ENCODE measurements at regions not wholly inside any gene's neighbourhood (a gene's known extent, or its start where the extent isn't known, plus 50 kb on each side); places are given as distances from the start of the nearest gene placed in this dataset.

- peaks cover 7% of the 10 kb centered on the region for H3K4me1 Mint-ChIP-seq (ENCODE audit: low read depth)
- H3K9me3 Mint-ChIP-seq = no peaks in the 10 kb centered on the region
- DNase-seq (ENCODE audit: low spot score) = no peak
- no peaks in the 10 kb centered on the region for H3K36me3 Mint-ChIP-seq (ENCODE audit: low read depth)
- H3K27me3 Mint-ChIP-seq (ENCODE audit: low read depth) = peaks cover 8% of the 10 kb centered on the region
- H3K27ac Mint-ChIP-seq = no peak overlapping the region
- H3K4me3 Mint-ChIP-seq = no peak overlapping the region
Observed at GRCh38 chr15:77546870-77547269, 85.8 kb downstream of the LINGO1 start.

- Mint-ChIP-seq H3K9me3 (no peaks in the 10 kb centered on the region), H3K4me3 (no peak overlapping the region)
Observed at GRCh38 chr15:77546050-77546501, 86.6 kb downstream of the LINGO1 start.

GRCh38 chr15:77545058-77545457 is 87.7 kb downstream of the LINGO1 start:
- Mint-ChIP-seq H3K9me3 (no peaks in the 10 kb centered on the region), H3K27ac (no peak overlapping the region), H3K4me1 (ENCODE audit: low read depth) (peaks cover 7% of the 10 kb centered on the region), H3K4me3 (no peak overlapping the region), H3K27me3 (ENCODE audit: low read depth) (peaks cover 8% of the 10 kb centered on the region), H3K36me3 (ENCODE audit: low read depth) (no peaks in the 10 kb centered on the region)
- DNase-seq (ENCODE audit: low spot score) = no peak

More at GRCh38 chr15:77546050-77546501, 86.6 kb downstream of the LINGO1 start:
- peaks cover 7% of the 10 kb centered on the region for H3K4me1 Mint-ChIP-seq (ENCODE audit: low read depth)
- no peak for DNase-seq (ENCODE audit: low spot score)
- H3K27me3 Mint-ChIP-seq (ENCODE audit: low read depth) = peaks cover 8% of the 10 kb centered on the region
- no peak overlapping the region for H3K27ac Mint-ChIP-seq
- no peaks in the 10 kb centered on the region for H3K36me3 Mint-ChIP-seq (ENCODE audit: low read depth)

GRCh38 chr15:77544162-77544561 is 88.5 kb downstream of the LINGO1 start:
- Mint-ChIP-seq H3K36me3 (ENCODE audit: low read depth) (no peaks in the 10 kb centered on the region), H3K27me3 (ENCODE audit: low read depth) (peaks cover 8% of the 10 kb centered on the region), H3K27ac (no peak overlapping the region), H3K4me3 (peak overlapping the region; percentile 77), H3K9me3 (no peaks in the 10 kb centered on the region), H3K4me1 (ENCODE audit: low read depth) (peaks cover 7% of the 10 kb centered on the region)
- DNase-seq (ENCODE audit: low spot score) = no peak

GRCh38 chr15:77543159-77543882 is 89.4 kb downstream of the LINGO1 start:
- peaks cover 8% of the 10 kb centered on the region for H3K27me3 Mint-ChIP-seq (ENCODE audit: low read depth)
- H3K9me3 Mint-ChIP-seq = no peaks in the 10 kb centered on the region

GRCh38 chr15:77542491-77543001 is 90.2 kb downstream of the LINGO1 start:
- peak overlapping the region; percentile 41 for H3K27ac Mint-ChIP-seq

More at GRCh38 chr15:77543159-77543882, 89.4 kb downstream of the LINGO1 start:
- peak; percentile 66 for DNase-seq (ENCODE audit: low spot score)
- H3K36me3 Mint-ChIP-seq (ENCODE audit: low read depth) = no peaks in the 10 kb centered on the region
- no peak overlapping the region for H3K27ac Mint-ChIP-seq
- peaks cover 7% of the 10 kb centered on the region for H3K4me1 Mint-ChIP-seq (ENCODE audit: low read depth)
- peak overlapping the region; percentile 77 for H3K4me3 Mint-ChIP-seq

GRCh38 chr15:77541421-77542181 is 91.1 kb downstream of the LINGO1 start:
- Mint-ChIP-seq H3K36me3 (ENCODE audit: low read depth) (no peaks in the 10 kb centered on the region), H3K27ac (no peak overlapping the region), H3K4me3 (no peak overlapping the region), H3K4me1 (ENCODE audit: low read depth) (peaks cover 7% of the 10 kb centered on the region), H3K27me3 (ENCODE audit: low read depth) (peaks cover 13% of the 10 kb centered on the region), H3K9me3 (no peaks in the 10 kb centered on the region)
- no peak for DNase-seq (ENCODE audit: low spot score)

More at GRCh38 chr15:77542491-77543001, 90.2 kb downstream of the LINGO1 start:
- H3K4me1 Mint-ChIP-seq (ENCODE audit: low read depth) = peaks cover 7% of the 10 kb centered on the region
- no peaks in the 10 kb centered on the region for H3K9me3 Mint-ChIP-seq
- H3K36me3 Mint-ChIP-seq (ENCODE audit: low read depth) = no peaks in the 10 kb centered on the region
- H3K4me3 Mint-ChIP-seq = peak overlapping the region; percentile 77
- H3K27me3 Mint-ChIP-seq (ENCODE audit: low read depth) = peaks cover 10% of the 10 kb centered on the region
- DNase-seq (ENCODE audit: low spot score) = no peak

- H3K27ac Mint-ChIP-seq = no peak overlapping the region
- peaks cover 7% of the 10 kb centered on the region for H3K4me1 Mint-ChIP-seq (ENCODE audit: low read depth)
- no peaks in the 10 kb centered on the region for H3K36me3 Mint-ChIP-seq (ENCODE audit: low read depth)
- peaks cover 16% of the 10 kb centered on the region for H3K27me3 Mint-ChIP-seq (ENCODE audit: low read depth)
- H3K9me3 Mint-ChIP-seq = no peaks in the 10 kb centered on the region
- DNase-seq (ENCODE audit: low spot score) = no peak
- H3K4me3 Mint-ChIP-seq = no peak overlapping the region
Observed at GRCh38 chr15:77540312-77541060, 92.2 kb downstream of the LINGO1 start.

GRCh38 chr15:77538793-77539497 is 93.8 kb downstream of the LINGO1 start:
- H3K27me3 Mint-ChIP-seq (ENCODE audit: low read depth) = peaks cover 10% of the 10 kb centered on the region
- no peaks in the 10 kb centered on the region for H3K9me3 Mint-ChIP-seq
- H3K27ac Mint-ChIP-seq = no peak overlapping the region
- H3K36me3 Mint-ChIP-seq (ENCODE audit: low read depth) = no peaks in the 10 kb centered on the region
- H3K4me3 Mint-ChIP-seq = no peak overlapping the region
- peaks cover 7% of the 10 kb centered on the region for H3K4me1 Mint-ChIP-seq (ENCODE audit: low read depth)
- no peak for DNase-seq (ENCODE audit: low spot score)

- Mint-ChIP-seq H3K36me3 (ENCODE audit: low read depth) (no peaks in the 10 kb centered on the region), H3K4me3 (no peak overlapping the region)
Observed at GRCh38 chr15:77538027-77538451, 94.7 kb downstream of the LINGO1 start.

GRCh38 chr15:77537006-77537405 is 95.7 kb downstream of the LINGO1 start:
- peaks cover 13% of the 10 kb centered on the region for H3K27me3 Mint-ChIP-seq (ENCODE audit: low read depth)
- no peaks in the 10 kb centered on the region for H3K9me3 Mint-ChIP-seq
- H3K27ac Mint-ChIP-seq = no peak overlapping the region
- no peaks in the 10 kb centered on the region for H3K36me3 Mint-ChIP-seq (ENCODE audit: low read depth)
- H3K4me3 Mint-ChIP-seq = no peak overlapping the region
- no peak for DNase-seq (ENCODE audit: low spot score)
- H3K4me1 Mint-ChIP-seq (ENCODE audit: low read depth) = no peaks in the 10 kb centered on the region

More at GRCh38 chr15:77538027-77538451, 94.7 kb downstream of the LINGO1 start:
- Mint-ChIP-seq H3K27me3 (ENCODE audit: low read depth) (peaks cover 13% of the 10 kb centered on the region), H3K4me1 (ENCODE audit: low read depth) (peaks cover 3% of the 10 kb centered on the region), H3K27ac (no peak overlapping the region), H3K9me3 (no peaks in the 10 kb centered on the region)
- DNase-seq (ENCODE audit: low spot score) = no peak

GRCh38 chr15:77535845-77536244 is 96.9 kb downstream of the LINGO1 start:
- Mint-ChIP-seq H3K4me1 (ENCODE audit: low read depth) (no peaks in the 10 kb centered on the region), H3K9me3 (no peaks in the 10 kb centered on the region), H3K36me3 (ENCODE audit: low read depth) (no peaks in the 10 kb centered on the region), H3K27ac (no peak overlapping the region), H3K4me3 (no peak overlapping the region), H3K27me3 (ENCODE audit: low read depth) (peaks cover 13% of the 10 kb centered on the region)
- no peak for DNase-seq (ENCODE audit: low spot score)
